ENCODE measurements at regions not wholly inside any gene's neighbourhood (a gene's known extent, or its start where the extent isn't known, plus 50 kb on each side); places are given as distances from the start of the nearest gene placed in this dataset.

DNA sequence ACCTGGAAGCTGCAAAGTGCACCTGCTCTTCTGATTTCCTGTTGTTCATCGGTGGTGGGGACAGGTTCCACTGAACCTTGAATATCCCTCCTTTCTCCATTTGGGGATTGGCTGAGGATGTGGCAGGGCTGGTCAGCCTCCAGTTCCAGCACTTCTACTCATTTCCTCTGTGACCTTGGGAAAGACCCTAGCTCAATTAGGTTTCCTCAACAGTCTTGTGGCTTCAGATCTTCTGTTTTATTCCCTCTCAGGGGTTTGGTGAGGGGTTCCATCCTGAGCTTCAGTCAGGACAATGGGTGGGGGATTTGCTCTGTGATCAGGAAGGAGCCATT lies 317.1 kb upstream of the PROX1 start:
- no peak overlapping the region for H3K4me2 ChIP-seq (ENCODE audit: low read length)
- TF ChIP-seq CTCF (IDR thresholded peaks at IDR 0.05; ENCODE audit: insufficient read depth, low read depth, low read length) = no peak
- TF ChIP-seq EZH2 (IDR thresholded peaks at IDR 0.05; ENCODE audit: insufficient read depth, low read length) = no peak
- H3K4me3 ChIP-seq (ENCODE audit: insufficient read depth, low read depth, low read length) = no peak overlapping the region
- no peaks in the 10 kb centered on the region for H3K4me1 Mint-ChIP-seq (ENCODE audit: low read depth, unreplicated experiment)
- H3K79me2 ChIP-seq (ENCODE audit: insufficient read depth, low read length) = no peaks in the 10 kb centered on the region
- H3K9me3 ChIP-seq (ENCODE audit: insufficient read depth, low read depth, low read length) = no peaks in the 10 kb centered on the region
- DNase-seq (ENCODE audit: low read depth) (no peak), FAIRE-seq (no peak)
- no peaks in the 10 kb centered on the region for H3K36me3 Mint-ChIP-seq (ENCODE audit: low read depth, unreplicated experiment)
- no peaks in the 10 kb centered on the region for H3K4me1 ChIP-seq (ENCODE audit: insufficient read depth, low read length)
- no peak overlapping the region for H3K4me3 Mint-ChIP-seq (ENCODE audit: unreplicated experiment)
- no peaks in the 10 kb centered on the region for H3K27me3 ChIP-seq (ENCODE audit: insufficient read depth, low read length)
- H3K9ac ChIP-seq (ENCODE audit: low read length) = no peak overlapping the region
- H3K27ac Mint-ChIP-seq (ENCODE audit: unreplicated experiment) = no peak overlapping the region
- H4K20me1 ChIP-seq (ENCODE audit: insufficient read depth, low read length) = no peaks in the 10 kb centered on the region
- H2AFZ ChIP-seq (ENCODE audit: low read depth, low read length) = no peak overlapping the region
- peaks cover 3% of the 10 kb centered on the region for H3K9me3 Mint-ChIP-seq (ENCODE audit: unreplicated experiment)
- H3K36me3 ChIP-seq (ENCODE audit: insufficient read depth, low read length) = no peaks in the 10 kb centered on the region
- H3K27ac ChIP-seq (ENCODE audit: low read depth, low read length) = no peak overlapping the region
- peaks cover 15% of the 10 kb centered on the region for H3K27me3 Mint-ChIP-seq (ENCODE audit: low read depth, unreplicated experiment)

GRCh38 chr1:213675043-213675442 lies 312.7 kb upstream of the PROX1 start:
- Mint-ChIP-seq H3K36me3 (ENCODE audit: low read depth, unreplicated experiment) (no peaks in the 10 kb centered on the region), H3K27me3 (ENCODE audit: low read depth, unreplicated experiment) (peaks cover 24% of the 10 kb centered on the region), H3K9me3 (ENCODE audit: unreplicated experiment) (peaks cover 3% of the 10 kb centered on the region), H3K4me1 (ENCODE audit: low read depth, unreplicated experiment) (no peaks in the 10 kb centered on the region), H3K27ac (ENCODE audit: unreplicated experiment) (no peak overlapping the region), H3K4me3 (ENCODE audit: unreplicated experiment) (no peak overlapping the region)
- TF ChIP-seq CTCF (IDR thresholded peaks at IDR 0.05; ENCODE audit: insufficient read depth, low read depth, low read length) (no peak), EZH2 (IDR thresholded peaks at IDR 0.05; ENCODE audit: insufficient read depth, low read length) (no peak)
- Histone ChIP-seq H3K27me3 (ENCODE audit: insufficient read depth, low read length) (no peaks in the 10 kb centered on the region), H3K79me2 (ENCODE audit: insufficient read depth, low read length) (no peaks in the 10 kb centered on the region), H4K20me1 (ENCODE audit: insufficient read depth, low read length) (no peaks in the 10 kb centered on the region), H3K4me2 (ENCODE audit: low read length) (no peak overlapping the region), H3K36me3 (ENCODE audit: insufficient read depth, low read length) (no peaks in the 10 kb centered on the region), H3K9me3 (ENCODE audit: insufficient read depth, low read depth, low read length) (no peaks in the 10 kb centered on the region), H3K4me3 (ENCODE audit: insufficient read depth, low read depth, low read length) (no peak overlapping the region), H3K27ac (ENCODE audit: low read depth, low read length) (no peak overlapping the region), H3K9ac (ENCODE audit: low read length) (no peak overlapping the region), H3K4me1 (ENCODE audit: insufficient read depth, low read length) (no peaks in the 10 kb centered on the region), H2AFZ (ENCODE audit: low read depth, low read length) (no peak overlapping the region)
- FAIRE-seq (no peak), DNase-seq (ENCODE audit: low read depth) (no peak)

DNA sequence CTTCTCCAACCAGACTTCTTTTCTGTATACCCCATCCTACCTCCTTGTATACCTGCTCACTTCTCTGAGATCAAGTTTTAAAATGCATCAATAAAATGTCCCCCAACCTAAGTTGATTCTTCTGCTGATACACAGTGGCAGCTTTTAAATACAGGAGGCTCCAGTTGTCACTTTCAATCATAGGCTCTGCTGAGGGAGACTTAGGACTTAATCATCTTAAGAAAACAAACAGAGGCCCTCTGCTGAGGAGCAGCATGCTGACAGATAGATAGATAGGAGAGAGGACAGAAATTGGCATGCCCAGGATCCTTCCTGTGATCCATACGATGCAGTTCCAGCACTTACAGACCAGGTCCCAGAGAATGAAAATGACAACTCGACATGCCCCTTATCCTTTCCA lies 311.0 kb upstream of the PROX1 start:
- Mint-ChIP-seq H3K36me3 (ENCODE audit: low read depth, unreplicated experiment) (no peaks in the 10 kb centered on the region), H3K27ac (ENCODE audit: unreplicated experiment) (no peak overlapping the region), H3K4me1 (ENCODE audit: low read depth, unreplicated experiment) (no peaks in the 10 kb centered on the region), H3K4me3 (ENCODE audit: unreplicated experiment) (no peak overlapping the region), H3K27me3 (ENCODE audit: low read depth, unreplicated experiment) (peaks cover 25% of the 10 kb centered on the region), H3K9me3 (ENCODE audit: unreplicated experiment) (no peaks in the 10 kb centered on the region)
- no peaks in the 10 kb centered on the region for H3K9me3 ChIP-seq (ENCODE audit: insufficient read depth, low read depth, low read length)
- no peak overlapping the region for H3K27ac ChIP-seq (ENCODE audit: low read depth, low read length)
- no peak overlapping the region for H3K4me2 ChIP-seq (ENCODE audit: low read length)
- DNase-seq (ENCODE audit: low read depth) = no peak
- H2AFZ ChIP-seq (ENCODE audit: low read depth, low read length) = no peak overlapping the region
- H3K9ac ChIP-seq (ENCODE audit: low read length) = no peak overlapping the region
- no peak for TF ChIP-seq EZH2 (IDR thresholded peaks at IDR 0.05; ENCODE audit: insufficient read depth, low read length)
- no peak overlapping the region for H3K4me3 ChIP-seq (ENCODE audit: insufficient read depth, low read depth, low read length)
- no peaks in the 10 kb centered on the region for H3K27me3 ChIP-seq (ENCODE audit: insufficient read depth, low read length)
- no peaks in the 10 kb centered on the region for H3K79me2 ChIP-seq (ENCODE audit: insufficient read depth, low read length)
- H4K20me1 ChIP-seq (ENCODE audit: insufficient read depth, low read length) = no peaks in the 10 kb centered on the region
- no peak for FAIRE-seq
- no peaks in the 10 kb centered on the region for H3K36me3 ChIP-seq (ENCODE audit: insufficient read depth, low read length)
- H3K4me1 ChIP-seq (ENCODE audit: insufficient read depth, low read length) = no peaks in the 10 kb centered on the region
